ENCODE measurements at regions not wholly inside any gene's neighbourhood (a gene's known extent, or its start where the extent isn't known, plus 50 kb on each side); places are given as distances from the start of the nearest gene placed in this dataset.

GRCh38 chr3:178336336-178336735, 199.9 kb upstream of the KCNMB2 start:
- CTCF ChIA-PET (ENCODE audit: low intra/inter-chr PET ratio, low total read pairs) = no interaction called here
- no peak for FAIRE-seq
- TF ChIP-seq ZNF770 (CRISPR knock-in tag; IDR thresholded peaks at IDR 0.05) (no peak), IRX3 (CRISPR knock-in tag; IDR thresholded peaks at IDR 0.05; ENCODE audit: borderline replicate concordance, low read depth) (no peak), AHDC1 (CRISPR knock-in tag; IDR thresholded peaks at IDR 0.05; ENCODE audit: borderline replicate concordance) (no peak), GLMP (CRISPR knock-in tag; IDR thresholded peaks at IDR 0.05; ENCODE audit: borderline replicate concordance) (no peak), ZNF577 (CRISPR knock-in tag; IDR thresholded peaks at IDR 0.05; ENCODE audit: borderline replicate concordance, low read depth) (no peak), ATF7 (IDR thresholded peaks at IDR 0.05) (no peak), ATF7 (CRISPR knock-in tag; IDR thresholded peaks at IDR 0.05) (no peak)
- TF ChIP-seq, protein P1, sequence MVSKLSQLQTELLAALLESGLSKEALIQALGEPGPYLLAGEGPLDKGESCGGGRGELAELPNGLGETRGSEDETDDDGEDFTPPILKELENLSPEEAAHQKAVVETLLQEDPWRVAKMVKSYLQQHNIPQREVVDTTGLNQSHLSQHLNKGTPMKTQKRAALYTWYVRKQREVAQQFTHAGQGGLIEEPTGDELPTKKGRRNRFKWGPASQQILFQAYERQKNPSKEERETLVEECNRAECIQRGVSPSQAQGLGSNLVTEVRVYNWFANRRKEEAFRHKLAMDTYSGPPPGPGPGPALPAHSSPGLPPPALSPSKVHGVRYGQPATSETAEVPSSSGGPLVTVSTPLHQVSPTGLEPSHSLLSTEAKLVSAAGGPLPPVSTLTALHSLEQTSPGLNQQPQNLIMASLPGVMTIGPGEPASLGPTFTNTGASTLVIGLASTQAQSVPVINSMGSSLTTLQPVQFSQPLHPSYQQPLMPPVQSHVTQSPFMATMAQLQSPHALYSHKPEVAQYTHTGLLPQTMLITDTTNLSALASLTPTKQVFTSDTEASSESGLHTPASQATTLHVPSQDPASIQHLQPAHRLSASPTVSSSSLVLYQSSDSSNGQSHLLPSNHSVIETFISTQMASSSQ (IDR thresholded peaks at IDR 0.05; ENCODE audit: low read depth) = no peak
- TF ChIP-seq, protein P1 (CRISPR knock-in tag; IDR thresholded peaks at IDR 0.05; ENCODE audit: borderline replicate concordance) = no peak
- TF ChIP-seq, protein P2, sequence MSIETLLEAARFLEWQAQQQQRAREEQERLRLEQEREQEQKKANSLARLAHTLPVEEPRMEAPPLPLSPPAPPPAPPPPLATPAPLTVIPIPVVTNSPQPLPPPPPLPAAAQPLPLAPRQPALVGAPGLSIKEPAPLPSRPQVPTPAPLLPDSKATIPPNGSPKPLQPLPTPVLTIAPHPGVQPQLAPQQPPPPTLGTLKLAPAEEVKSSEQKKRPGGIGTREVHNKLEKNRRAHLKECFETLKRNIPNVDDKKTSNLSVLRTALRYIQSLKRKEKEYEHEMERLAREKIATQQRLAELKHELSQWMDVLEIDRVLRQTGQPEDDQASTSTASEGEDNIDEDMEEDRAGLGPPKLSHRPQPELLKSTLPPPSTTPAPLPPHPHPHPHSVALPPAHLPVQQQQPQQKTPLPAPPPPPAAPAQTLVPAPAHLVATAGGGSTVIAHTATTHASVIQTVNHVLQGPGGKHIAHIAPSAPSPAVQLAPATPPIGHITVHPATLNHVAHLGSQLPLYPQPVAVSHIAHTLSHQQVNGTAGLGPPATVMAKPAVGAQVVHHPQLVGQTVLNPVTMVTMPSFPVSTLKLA (IDR thresholded peaks at IDR 0.05) = no peak

More at GRCh38 chr3:178336336-178336735, 199.9 kb upstream of the KCNMB2 start:
- Histone ChIP-seq H3K9ac (ENCODE audit: insufficient read depth, low read depth, low read length) (no peak overlapping the region), H3K4me1 (ENCODE audit: insufficient read depth, low read length) (no peaks in the 10 kb centered on the region), H2AFZ (ENCODE audit: low read length) (no peak overlapping the region), H3K4me3 (replicated peaks in 1 of 3; ENCODE audit: insufficient read depth in 1 of 3, low read depth in 2 of 3, low read length in 3 of 3) (no peak overlapping the region), H3K27me3 (ENCODE audit: control insufficient read depth in 1 of 2, insufficient read depth in 2 of 2, low read length in 2 of 2) (no peaks in the 10 kb centered on the region), H3K36me3 (replicated peaks in 1 of 2; ENCODE audit: control insufficient read depth in 1 of 2, insufficient read depth in 2 of 2, low read length in 2 of 2) (no peaks in the 10 kb centered on the region), H4K20me1 (ENCODE audit: insufficient read depth, low read length) (no peaks in the 10 kb centered on the region), H3K27ac (ENCODE audit: extremely low read length, insufficient read depth, low read length) (no peak overlapping the region), H3K79me2 (ENCODE audit: insufficient read depth, low read length) (no peaks in the 10 kb centered on the region), H3K4me2 (ENCODE audit: low read depth, low read length) (no peak overlapping the region), H3K9me3 (ENCODE audit: low read length) (no peaks in the 10 kb centered on the region)
- POLR2A ChIA-PET = no interaction called here
- BruUV-seq (replicated peaks) = no TSS peak
- ATAC-seq = no peak
- 0% methylated on average over 1 of the region's 1 CpG for WGBS (ENCODE audit: low lambda C conversion rate)
- intact Hi-C loops (cut with micrococcal nuclease; ENCODE audit: unreplicated experiment) (no loop called here), in situ Hi-C loops (cut with HindIII; ENCODE audit: extremely low pct_ligation_motif_present, low pct_unique_long_range_greater_than_20kb) (no loop called here)
- DNase-seq (ENCODE audit: low spot score) = no peak
